Stimulated activated naive CD4-positive, alpha-beta T cell (primary cell): ENCODE measurements at regions not wholly inside any gene's neighbourhood (a gene's known extent, or its start where the extent isn't known, plus 50 kb on each side); places are given as distances from the start of the nearest gene placed in this dataset.

ENCODE experiments used
- DNase-seq, 6 experiments: peaks; one replicate each; lab custom pipeline; 2025; lab: John Stamatoyannopoulos, UW

DNA sequence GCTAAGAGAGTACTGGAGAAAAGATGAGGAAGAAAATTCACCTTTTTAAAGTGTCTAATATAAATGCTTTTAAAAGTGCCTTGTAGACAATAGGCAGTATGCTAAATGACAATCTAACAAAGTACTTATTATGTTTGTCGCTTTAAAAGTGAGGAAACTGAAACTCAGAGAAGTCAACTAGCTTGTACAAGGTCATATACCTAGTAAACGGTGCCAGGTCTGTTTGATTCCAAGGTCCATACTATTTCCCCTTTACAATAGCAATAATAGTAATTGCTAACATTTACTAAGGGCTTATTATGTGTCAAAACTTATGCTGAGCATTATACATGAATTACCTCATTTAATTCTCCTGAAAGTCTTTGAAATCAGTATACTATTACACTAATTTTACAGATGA lies 328.6 kb upstream of the SLC24A2 start:
- DNase-seq: no peak

DNA sequence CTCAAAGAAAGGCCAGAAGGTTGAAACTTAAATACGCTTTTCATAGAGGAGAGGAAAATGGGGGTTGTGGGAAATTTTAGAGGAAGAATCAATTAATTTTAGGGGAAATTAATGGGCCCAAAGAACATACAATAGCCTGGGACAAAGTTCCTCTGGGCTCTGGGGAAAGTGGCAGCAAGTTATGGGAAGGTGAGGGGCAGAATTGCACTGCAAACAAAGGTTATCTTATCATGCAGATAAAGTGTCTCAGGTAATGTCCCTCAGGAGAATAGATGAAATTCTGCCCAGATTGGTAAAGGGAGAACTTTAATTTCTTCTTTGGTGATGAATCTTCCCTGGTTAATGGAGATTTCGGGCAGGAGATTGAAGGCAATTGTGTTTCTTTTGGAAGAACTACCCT lies 326.1 kb upstream of the SLC24A2 start:
- no peak for DNase-seq

DNA sequence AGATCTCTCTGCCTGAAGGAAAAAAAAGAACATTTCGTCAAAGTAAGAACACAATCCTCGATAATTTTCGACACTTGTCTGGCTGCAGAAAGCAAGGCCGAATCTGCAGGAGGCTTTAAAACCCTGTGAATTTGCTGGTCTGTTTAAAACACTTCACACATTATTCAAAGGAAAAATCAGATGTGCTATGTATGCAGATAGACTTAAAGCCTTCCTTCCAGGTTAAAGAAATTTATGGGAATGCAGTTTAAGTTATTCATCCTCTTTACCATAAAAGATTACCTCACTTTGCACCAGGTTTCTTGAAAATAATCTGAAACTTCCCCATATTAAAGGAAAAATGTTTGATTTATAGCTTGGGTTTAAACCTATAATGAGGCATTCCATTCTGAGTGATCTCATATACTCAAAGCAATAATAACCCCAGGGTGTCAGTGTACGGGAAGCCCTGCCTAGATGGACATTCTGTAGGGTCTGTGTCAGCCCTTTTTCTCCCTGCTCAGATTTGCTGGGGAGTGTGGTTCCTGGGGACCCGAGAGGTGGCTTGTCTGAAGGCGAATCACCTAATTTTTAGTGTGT lies 323.5 kb upstream of the SLC24A2 start:
- no peak for DNase-seq

DNA sequence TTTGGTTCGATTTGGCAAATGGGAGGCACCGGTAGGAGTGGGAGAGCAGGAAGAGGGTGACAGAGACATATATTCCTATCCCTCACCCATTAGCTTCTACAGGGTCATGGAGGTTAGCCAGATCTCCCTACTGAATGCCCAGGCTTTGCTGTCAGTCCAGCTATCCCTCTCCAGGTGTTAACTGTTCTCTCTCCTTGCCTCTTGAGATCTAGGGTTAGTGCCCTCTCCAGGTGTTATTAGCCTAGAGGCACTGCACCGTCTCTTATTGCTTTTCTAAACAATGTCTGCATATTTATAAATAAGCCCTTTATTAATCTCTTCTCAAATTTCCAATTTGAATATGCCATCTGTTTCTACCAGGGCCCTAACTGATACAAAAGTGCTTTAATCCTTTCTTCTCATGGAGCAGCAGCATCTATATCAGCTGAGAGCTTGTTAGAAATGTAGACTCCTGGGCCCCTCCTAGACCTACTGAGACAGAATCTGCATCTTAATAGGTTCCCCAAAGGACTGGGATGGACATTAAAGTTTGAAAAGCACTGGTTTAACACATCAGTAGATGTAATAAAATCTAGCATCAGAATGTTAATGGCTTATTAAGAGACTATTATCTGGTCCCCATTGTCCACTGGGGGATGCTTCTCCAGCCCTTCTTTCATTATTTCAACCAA lies 322.5 kb upstream of the SLC24A2 start:
- DNase-seq: no peak

DNA sequence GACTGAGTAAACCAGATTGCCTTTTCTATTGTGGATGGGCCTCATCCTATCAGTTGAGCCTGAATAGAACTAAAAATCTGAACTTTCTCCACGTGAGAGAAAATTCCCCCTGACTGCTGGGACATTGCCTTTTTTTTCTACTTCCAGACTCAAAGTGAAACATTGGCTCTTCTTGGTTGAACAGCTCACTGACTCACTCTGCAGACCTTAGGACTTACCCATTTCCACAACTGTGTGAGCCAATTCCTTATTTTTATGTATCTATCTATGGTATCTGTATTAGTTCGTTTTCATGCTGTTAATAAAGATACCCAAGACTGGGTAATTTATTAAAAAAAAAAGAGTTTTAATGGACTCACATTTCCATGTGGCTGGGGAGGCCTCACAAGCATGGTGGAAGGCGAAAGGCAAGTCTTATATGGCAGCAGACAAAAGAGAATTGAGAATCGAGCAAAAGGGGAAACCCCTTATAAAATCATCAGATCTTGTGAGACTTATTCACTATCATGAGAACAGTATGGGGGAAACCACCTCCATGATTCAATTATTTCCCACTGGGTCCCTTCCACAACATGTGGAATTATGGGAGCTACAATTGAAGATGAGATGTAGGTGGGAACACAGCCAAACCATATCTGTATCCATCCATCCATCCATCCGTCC lies 306.7 kb upstream of the SLC24A2 start:
- DNase-seq: no peak

DNA sequence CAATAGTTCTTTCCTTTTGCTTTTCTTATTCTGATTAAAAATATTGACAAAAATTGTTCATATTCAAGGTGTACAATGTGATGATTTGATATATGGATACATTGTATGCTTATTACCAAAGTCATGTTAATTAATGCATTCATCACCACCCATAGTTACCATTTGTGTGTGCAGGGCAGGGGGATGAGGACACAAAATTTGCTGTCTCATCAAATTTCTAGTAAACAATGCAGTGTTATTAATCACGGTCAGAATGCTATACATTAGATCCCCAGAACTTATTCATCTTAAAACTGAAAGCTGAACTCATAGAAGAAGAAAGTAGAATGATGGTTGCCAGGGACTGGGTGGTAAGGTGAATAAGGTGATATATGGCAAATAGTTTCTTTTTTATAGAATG lies 303.7 kb upstream of the SLC24A2 start:
- no peak for DNase-seq

DNA sequence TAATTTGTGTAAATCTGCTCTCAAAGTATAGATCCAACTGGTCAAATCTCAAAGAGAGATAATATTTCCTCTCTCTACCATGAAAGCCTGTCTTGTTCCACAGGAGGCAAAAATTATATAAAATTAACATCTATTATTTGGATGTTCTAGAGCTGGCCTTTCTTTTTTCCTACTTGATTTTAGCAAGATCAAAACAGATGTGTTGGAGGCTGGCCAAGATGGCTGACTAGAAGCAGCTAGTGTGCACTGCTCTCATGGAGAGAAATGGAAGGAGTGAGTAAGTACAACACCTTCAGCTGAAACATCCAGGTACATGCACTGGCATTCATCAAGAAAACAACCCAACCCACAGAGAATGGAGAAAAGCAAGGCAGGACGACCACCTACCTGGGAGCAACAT lies 298.6 kb upstream of the SLC24A2 start:
- no peak for DNase-seq

DNA sequence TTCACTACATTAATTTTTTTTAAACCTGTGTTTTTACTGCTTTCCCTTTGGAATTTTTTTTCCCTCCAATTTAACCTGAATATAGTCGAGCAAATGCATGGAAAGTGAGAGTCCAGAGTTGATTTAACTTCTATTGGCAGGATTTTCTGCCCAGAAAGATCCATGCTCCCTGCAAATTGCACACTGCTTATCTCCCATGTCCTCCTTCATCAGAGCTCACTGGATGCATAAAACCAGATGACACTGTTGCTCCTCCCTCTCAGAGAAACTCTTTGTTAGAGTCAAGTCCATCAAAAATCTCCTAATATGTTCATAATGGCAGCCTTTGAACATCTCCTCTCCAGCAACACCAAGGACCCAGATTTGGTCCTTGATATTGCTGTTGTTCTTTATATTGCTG lies 297.0 kb upstream of the SLC24A2 start:
- DNase-seq: no peak

DNA sequence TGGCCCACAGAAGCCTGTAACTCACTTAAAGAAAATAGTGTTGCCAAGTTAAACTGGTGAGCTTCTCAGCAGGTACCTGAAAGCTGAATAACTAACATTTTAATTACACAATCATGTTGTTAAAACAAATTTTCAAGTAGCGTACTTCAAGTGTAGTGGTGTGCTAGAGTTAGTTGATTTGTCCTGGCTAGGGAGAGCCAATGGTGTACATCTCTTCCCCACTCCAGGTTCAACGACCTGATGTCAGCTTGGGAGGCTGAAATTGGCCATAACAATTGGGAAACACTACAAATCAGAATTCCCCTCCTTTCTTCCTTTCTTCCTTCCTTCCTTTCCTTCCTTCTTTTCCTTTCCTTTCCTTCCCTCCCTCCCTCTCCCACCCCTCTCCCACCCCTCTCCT lies 295.3 kb upstream of the SLC24A2 start:
- DNase-seq: no peak

DNA sequence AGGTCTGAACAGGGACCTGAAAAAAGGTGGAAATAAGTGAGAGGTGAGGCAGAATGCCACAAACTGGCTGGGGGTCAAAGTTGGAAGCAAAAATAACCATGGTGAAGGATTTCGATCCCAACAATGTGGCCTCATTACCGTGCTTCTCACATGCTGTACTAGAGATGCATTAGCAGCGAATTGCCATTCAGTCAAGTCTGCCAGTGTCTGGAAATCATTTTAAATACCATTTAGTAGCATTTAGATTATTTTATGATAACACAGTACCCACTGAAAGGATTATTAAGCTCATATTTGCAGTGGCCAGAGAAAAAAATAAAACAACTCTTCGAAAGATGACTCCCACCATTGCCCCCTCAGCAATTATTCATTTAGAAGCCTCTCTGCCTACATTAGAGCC lies 294.6 kb upstream of the SLC24A2 start:
- DNase-seq: no peak

DNA sequence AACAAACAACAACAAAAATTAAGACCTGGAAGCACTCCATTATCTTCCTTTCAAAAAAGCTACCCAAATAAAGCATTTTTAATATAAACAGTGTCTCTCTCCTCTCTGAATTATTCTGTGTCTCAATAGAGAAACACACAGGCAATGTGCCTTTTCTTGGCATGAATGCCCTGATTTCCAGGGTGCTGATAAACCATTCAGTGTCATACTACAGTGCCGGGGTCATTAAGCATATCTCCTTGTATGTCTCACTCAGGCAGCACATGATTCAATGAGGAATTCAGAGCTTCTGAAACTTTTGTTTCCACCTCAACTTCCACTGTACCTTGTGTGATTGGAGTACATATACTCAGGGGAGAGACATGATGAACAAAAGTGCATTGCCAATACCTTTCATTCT lies 294.0 kb upstream of the SLC24A2 start:
- no peak for DNase-seq

DNA sequence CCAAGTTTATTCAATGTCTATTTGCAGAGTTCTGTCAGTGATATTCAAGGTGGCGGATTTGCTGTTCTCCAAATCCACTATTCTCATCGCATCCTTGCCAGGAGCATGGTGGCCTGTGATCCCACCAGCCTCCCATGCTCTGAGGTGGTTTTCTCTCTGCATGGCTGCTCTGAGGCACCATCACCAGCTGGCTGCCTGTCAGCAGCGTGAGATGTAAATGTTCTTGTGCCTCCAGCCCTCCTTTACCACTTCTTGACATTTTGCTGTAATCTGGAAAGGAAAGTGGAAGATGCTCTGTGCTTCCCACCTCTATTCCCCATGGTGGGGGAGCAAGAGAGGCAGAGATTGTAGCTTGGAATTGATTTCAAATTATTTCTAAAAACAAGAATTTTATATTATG lies 293.6 kb upstream of the SLC24A2 start:
- DNase-seq: no peak

DNA sequence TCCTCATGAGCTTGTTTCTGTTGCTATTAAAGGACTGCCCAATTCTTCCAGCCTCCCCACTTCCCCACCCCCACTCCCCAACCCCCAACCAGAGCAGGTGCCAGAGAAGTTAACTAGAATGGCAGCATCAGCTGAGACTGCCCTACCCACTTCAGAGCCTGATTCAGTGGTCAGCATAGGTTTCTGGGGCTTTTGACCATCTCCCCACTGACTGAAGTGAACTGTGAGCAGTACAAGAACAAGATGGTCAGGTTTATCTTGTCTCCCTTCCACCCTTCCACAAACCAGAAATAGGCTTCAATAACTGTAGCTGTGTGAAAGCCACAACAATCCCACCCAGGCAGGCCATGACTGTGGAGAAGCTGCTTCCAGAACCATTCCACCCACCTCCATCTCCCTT lies 289.4 kb upstream of the SLC24A2 start:
- no peak for DNase-seq

DNA sequence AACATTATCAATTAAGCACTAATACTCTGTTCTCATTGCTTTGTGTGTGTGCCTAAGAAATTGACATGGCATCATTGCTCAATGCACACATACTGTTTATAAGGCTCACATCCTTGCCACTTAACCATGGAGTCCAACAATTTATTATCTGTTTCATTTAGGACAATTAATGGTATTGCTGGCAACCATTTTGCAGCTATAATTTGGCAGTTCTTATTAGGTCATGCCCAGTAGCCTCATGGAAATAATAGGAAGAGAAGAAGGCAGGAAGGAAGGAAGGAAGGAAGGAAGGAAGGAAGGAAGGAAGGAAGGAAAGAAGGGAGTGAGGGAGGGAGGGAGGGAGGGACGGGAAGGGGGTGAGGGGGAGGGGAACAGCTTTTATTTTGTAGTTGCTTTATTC lies 285.5 kb upstream of the SLC24A2 start:
- DNase-seq: no peak

DNA sequence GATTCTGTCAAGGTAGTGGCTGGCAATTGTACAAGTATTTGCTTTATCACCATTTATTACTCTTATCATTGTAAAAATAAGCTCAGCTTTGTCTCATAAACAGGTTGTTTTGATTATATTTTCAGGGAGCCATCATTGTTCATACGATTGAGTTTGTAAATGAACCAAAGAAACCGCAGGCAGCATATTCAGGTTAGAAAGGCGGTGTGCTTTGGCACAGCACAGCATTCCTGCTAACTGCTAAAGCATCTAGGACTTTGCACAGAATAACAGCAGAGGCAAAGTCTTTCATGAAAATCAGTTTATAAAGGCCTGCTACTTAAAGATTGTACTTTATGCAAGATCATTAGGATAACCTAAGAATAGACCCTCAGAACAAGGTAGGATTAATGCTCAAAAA lies 281.5 kb upstream of the SLC24A2 start:
- DNase-seq: no peak

DNA sequence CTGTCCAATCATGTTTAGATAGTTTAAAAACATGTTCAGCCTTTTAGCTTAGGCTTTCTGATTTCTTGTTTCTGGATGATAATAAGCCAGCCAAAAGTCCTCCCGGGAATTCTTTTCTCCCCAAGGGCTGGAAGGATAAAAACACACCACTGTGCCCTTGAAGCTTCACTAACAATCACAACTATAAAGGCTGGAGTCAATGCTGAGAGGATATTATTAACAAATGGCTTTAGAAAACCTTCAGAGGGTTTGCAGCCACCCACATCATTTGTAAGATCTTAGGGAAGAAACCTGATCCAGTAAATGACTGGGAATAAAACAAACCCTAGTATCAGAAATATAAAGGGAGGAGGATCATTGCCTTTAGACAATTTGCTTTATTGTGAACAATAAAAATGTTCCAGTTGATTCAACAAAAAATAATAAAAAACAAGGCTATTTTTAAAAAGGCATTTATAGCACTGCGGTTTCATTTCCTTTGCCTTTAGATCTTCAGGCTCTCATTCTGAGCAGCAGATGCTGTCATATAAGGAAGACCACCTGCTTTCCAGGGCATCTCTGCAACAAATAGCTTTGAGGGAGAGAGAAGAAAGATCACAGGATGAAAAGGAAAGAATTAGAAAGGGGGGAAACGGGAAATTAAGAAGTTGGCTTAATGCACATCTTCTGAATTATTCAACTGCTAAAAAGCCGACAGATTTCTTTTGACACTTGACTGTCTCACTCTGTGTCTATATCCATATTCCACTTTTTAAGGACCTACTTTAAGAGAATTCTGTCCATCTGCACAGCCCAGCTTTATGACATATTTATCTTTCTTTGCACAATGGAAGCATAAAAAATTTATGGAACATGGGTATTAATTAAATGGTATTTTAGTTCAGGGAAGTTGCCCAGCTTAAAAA lies 277.2 kb upstream of the SLC24A2 start:
- no peak for DNase-seq

DNA sequence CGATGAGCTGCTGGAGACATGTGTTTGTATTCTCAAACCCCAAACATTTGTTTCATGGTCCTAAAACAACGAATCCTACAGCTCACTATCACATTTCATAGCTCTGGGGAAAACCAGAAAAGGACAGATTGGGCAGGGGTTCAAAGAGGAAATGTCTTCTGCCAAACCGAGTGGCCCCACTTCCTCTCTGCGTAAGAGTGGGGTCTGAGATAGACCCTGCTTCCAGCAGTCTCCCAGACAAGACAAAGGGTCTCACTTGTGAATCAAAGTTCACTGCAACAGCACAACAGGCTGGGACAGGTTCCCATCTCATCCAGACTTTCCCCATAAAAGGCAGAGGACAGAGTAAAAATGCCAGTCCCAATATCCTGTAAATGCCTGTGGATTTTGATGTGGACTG lies 276.2 kb upstream of the SLC24A2 start:
- DNase-seq: no peak

DNA sequence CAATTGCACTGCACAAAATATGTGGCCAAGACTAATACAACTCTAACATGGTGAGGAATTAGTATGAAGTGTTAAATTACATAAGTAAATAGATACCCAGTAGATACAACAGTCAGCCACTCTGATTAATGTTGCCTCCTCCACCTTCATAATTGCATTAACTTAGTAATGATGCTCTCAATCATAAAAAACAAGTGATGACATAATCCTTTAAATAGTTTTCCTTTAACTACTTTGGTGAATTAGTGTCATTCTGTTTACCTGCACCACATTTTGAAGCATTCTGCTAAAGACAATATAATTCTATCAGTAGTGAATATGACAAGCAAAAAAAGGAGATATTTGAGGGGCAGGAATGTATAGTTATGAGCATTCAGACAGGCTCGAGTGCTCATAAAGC lies 265.9 kb upstream of the SLC24A2 start:
- DNase-seq: no peak

DNA sequence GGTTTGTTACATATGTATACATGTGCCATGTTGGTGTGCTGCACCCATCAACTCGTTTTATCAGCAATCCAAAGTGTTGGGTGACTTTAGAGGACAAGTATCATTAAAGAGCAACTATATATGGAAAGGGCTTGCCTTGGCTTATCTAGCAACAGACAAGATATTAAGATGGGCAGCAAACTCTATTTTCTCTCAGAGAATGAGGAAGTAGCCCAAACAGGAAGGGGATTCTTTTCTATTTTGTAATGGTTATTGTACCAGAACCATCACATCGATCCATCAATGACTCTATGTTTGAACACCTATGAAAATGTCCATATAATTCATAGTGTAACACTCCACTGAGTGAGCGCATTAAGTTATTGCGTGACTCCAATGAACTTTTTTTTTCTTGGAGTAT lies 260.1 kb upstream of the SLC24A2 start:
- DNase-seq: no peak

DNA sequence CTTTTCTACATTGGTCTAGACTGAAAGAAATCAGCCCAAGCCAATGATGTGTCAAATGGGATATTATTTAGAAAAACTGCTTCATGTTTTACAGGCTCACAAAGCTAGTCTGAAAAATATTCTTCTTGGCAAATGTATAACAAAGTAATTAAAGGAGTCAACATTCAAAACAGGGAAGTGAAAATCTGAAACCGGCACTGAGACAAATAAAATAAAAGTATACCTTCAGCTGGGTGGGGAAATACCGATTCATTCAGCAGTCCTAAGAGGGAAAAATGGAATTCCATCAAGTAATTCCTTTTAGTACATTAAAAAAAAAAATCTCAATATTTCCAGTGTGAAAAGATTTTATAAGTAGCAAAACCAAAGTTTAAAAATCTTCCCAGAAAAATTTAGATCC lies 259.6 kb upstream of the SLC24A2 start:
- DNase-seq: no peak

DNA sequence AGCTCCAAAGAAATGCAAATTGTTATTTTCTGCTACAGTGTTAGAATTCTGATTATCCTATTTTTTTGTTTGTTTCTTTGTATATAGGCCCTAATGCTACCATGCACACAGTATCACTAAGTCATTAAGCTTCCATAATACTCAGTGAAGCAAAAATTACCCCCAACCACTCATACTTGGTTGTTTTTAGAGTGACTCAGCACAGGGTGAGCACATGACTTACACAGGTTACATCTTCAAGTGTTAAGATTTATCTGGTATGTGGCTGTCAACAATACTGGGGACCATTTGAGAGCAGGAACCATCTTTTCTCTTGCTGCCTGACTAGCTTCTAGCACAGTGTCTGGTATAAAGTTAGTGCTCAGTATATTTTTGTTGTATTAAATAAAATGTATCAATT lies 255.8 kb upstream of the SLC24A2 start:
- no peak for DNase-seq

DNA sequence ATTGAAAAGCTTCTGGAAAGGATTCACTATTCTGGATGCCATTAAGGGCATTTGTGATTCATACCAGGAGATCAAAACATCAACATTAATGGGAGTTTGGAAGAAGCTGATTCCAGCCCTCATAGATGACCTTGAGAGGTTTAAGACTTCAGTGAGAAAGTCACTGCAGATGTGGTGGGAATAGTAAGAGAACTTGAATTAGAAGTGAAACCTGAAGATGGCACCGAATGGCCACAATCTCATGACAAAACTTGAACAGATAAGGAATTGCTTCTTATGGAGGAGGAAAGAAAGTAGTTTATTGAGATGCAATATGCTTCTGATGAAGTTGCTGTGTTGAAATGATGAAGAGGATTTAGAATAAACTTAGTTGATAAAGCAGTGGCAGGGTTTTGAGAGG lies 254.6 kb upstream of the SLC24A2 start:
- peak in 2 of 6 experiments; percentile 30 to 40 for DNase-seq

DNA sequence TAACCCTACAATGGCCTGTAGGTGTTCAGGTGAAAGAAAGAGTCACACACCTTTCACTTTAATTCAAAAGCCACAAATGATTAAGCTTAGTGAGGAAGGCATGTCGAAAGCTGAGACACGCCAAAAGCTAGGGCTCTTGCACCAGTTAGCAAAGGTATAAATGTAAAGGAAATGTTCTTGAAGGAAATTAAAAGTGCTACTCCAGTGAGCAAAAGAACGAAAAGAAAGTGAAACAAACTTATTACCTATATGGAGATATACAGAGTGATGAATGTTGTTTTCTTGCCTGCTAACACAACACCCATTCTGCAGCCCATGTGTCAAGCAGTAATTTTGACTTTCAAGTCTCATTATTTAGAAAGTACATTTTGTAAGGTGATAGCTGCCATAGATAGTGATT lies 254.2 kb upstream of the SLC24A2 start:
- DNase-seq: peak in 3 of 6 experiments; percentile 7 to 49 (median 30)
